T-helper 2 cell treated with Interferon-gamma antibody and Interleukin-4, amounts not matched to agents 5 μg/mL and 100 μg/mL, for 36 hours (primary cell): ENCODE measurements at regions not wholly inside any gene's neighbourhood (a gene's known extent, or its start where the extent isn't known, plus 50 kb on each side); places are given as distances from the start of the nearest gene placed in this dataset.
"Not testable (repeated sequence)": the region's sequence is repeated elsewhere in the genome, so short reads cannot be mapped to it uniquely, and the experiment has no call there.

Source experiments
- DNase-seq: peaks from one replicate; pipeline ENCODE4 v3.0.0; 2021; ENCODE audit warnings: low spot score
- H3K27ac Mint-ChIP-seq: one replicate; pipeline ENCODE4 v1.8.0; 2021; ENCODE audit warnings: mild to moderate bottlenecking, mixed read lengths
- H3K27me3 Mint-ChIP-seq: one replicate; pipeline ENCODE4 v1.8.0; 2021; ENCODE audit warnings: low read depth, mixed read lengths
- H3K36me3 Mint-ChIP-seq: one replicate; pipeline ENCODE4 v1.8.0; 2021; ENCODE audit warnings: low read depth, mixed read lengths
- H3K4me1 Mint-ChIP-seq: one replicate; pipeline ENCODE4 v1.8.0; 2021; ENCODE audit warnings: low read depth, mixed read lengths
- H3K4me3 Mint-ChIP-seq: one replicate; pipeline ENCODE4 v1.8.0; 2022; ENCODE audit warnings: mild to moderate bottlenecking, moderate library complexity, mixed read lengths
- H3K9me3 Mint-ChIP-seq: one replicate; pipeline ENCODE4 v1.8.0; 2021; ENCODE audit warnings: mixed read lengths

DNA sequence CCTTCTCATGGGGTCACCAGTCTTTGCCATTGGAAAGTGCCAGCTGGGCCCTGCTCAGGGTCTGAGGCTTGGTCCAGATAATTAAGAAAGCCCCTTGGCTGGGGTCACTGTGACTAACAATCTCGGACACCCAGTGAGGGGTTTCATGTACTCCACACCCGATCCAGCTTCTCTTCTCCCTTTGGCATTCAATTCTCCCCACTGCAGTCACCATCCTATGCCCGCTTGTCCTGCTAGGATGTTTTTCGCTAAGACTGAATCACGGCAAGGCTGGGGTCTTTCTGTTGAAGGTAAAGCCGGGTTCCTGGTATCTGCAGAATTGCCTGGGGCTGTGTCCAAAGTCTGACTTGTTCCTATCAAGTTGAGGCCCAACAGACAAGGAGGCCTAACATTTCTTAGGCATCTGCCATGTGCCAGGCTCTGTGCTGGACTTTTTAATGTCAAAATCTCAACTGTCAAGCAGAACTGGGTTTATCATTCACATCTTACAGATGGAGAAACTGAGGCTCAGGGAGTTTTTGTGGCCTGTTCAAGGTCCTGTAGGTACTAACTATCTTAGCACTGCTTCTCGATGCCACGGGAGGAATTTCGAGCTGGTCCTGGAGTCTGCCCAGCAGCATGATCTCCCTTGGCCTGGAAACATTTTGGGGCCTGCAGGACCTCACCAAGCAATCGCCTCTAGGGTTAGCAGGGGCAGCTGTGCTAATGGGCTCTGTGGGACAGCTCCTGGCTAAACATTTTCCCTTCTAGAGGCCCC, 142.0 kb upstream of the ALDH1B1 start:
- Mint-ChIP-seq H3K36me3 (no peaks in the 10 kb centered on the region), H3K4me1 (no peaks in the 10 kb centered on the region), H3K27me3 (no peaks in the 10 kb centered on the region), H3K4me3 (no peak overlapping the region), H3K9me3 (no peaks in the 10 kb centered on the region), H3K27ac (no peak overlapping the region)
- DNase-seq = no peak

DNA sequence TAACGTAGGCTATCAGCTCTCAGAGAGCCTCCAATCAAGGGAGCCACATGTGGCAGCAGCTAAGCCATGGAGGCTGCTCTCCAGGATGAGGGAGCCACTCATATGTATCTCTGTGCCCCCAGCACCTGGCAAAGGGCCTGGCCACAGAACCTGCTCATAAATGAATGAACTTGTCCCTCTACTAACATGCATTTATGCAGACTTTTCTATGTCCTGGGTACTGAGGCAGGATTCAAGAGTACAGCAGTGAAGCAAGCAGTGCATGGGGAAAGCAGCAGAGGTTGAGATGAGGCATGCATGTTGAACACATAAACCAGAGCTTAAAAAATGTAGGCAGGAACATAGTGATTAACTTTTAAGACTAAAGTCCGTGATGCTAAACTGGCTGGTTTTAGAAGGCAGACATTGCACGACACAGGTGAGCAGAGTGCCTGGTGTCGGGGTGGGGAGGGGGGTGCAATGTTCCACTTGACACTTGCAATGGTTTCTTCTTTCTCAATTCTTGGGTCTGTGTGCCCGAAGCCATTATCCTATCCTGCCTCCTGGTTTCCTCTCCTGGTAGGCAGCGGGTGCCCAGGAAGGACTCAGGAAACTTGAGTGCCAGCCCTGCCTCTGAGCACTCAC, 142.8 kb upstream of the ALDH1B1 start:
- Mint-ChIP-seq H3K4me1 (no peaks in the 10 kb centered on the region), H3K9me3 (no peaks in the 10 kb centered on the region), H3K27me3 (no peaks in the 10 kb centered on the region), H3K4me3 (no peak overlapping the region), H3K36me3 (no peaks in the 10 kb centered on the region), H3K27ac (no peak overlapping the region)
- no peak for DNase-seq

DNA sequence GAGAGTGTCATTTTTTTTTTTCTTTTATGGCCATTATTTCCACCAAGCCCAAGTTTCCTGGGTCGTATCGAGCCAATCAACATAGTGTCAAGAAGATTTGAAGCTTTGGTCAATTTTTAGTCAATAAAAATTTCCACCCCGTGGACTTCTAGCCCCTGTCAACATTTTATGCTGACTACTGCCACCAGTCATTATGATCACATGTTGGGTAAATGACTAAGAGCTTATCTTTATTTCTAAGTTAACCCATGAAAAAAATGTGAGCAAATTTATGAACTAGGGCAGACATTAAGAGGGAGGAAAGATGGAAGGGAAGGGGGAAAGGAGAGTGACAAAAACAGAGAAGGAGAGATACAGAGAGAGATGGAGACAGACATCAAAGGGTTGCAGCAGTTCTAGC, 143.5 kb upstream of the ALDH1B1 start:
- Mint-ChIP-seq H3K36me3 (no peaks in the 10 kb centered on the region), H3K4me1 (no peaks in the 10 kb centered on the region), H3K9me3 (no peaks in the 10 kb centered on the region), H3K4me3 (no peak overlapping the region), H3K27me3 (no peaks in the 10 kb centered on the region), H3K27ac (no peak overlapping the region)
- no peak for DNase-seq

DNA sequence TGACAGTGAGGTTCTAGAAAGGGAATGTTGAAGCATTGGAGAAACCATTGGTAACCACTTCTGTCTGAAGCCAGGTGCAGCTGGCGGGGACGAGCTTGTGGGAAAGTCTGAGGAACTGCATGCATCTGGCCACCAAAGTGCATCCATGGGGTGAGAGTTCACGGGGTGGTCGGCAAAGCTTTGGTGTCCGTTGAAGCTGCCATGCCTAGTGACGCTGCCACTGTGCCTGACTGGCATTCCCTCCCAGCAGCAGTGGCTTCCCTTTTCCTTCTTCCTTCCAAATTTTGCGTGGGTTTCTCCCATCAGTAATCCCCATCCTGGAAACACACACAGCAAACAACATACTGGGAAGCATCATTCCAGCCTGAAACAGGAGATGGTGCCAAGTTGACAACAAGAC, 145.7 kb upstream of the ALDH1B1 start:
- no peak for DNase-seq
- H3K36me3 Mint-ChIP-seq = no peaks in the 10 kb centered on the region
- no peaks in the 10 kb centered on the region for H3K27me3 Mint-ChIP-seq
- no peak overlapping the region for H3K4me3 Mint-ChIP-seq
- no peak overlapping the region for H3K27ac Mint-ChIP-seq
- H3K4me1 Mint-ChIP-seq = no peaks in the 10 kb centered on the region
- H3K9me3 Mint-ChIP-seq = no peaks in the 10 kb centered on the region

DNA sequence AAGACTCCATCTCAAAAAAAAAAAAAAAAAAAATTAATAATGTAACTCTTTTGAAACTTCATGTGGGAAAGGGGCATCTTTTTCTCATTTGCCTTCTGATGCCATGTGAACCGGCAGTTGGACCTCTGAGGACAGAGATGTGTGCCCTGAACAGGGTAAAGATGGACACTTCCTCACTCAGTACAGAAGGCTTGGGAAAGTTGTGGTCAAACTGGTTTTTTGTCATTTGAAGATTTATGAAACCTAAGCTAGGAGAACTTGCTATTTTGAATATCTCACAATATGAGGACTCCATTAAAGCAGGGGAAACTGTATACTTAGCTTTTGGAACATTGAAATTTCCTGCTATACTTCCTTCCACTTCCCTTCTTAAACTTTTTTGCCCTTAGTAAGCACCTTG, 147.5 kb upstream of the ALDH1B1 start:
- H3K4me1 Mint-ChIP-seq = no peaks in the 10 kb centered on the region
- no peak overlapping the region for H3K4me3 Mint-ChIP-seq
- H3K27ac Mint-ChIP-seq = no peak overlapping the region
- no peaks in the 10 kb centered on the region for H3K9me3 Mint-ChIP-seq
- no peaks in the 10 kb centered on the region for H3K36me3 Mint-ChIP-seq
- no peak for DNase-seq
- H3K27me3 Mint-ChIP-seq = no peaks in the 10 kb centered on the region

DNA sequence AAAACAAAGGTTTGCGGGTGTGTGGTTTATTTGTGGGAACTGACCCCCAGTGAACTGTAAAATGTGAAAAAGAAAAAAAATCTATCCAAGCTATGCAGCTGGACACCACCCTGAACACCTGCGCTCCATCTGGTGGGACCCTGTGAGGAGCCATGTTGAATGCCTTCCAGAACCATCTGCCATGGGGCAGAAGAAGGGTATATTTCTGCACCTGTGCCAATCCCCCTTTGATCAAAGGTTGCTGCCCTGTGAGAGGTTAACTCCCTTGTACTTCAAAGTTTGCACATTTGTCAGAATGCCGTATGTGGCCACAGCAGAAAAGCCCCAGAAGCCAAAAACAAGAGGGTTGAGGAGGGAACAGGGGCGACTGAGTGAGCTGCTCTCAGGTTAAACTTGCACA, 148.5 kb upstream of the ALDH1B1 start:
- Mint-ChIP-seq H3K36me3 (no peaks in the 10 kb centered on the region), H3K27me3 (peaks cover 1% of the 10 kb centered on the region), H3K9me3 (no peaks in the 10 kb centered on the region), H3K4me3 (no peak overlapping the region), H3K4me1 (no peaks in the 10 kb centered on the region), H3K27ac (no peak overlapping the region)
- no peak for DNase-seq

DNA sequence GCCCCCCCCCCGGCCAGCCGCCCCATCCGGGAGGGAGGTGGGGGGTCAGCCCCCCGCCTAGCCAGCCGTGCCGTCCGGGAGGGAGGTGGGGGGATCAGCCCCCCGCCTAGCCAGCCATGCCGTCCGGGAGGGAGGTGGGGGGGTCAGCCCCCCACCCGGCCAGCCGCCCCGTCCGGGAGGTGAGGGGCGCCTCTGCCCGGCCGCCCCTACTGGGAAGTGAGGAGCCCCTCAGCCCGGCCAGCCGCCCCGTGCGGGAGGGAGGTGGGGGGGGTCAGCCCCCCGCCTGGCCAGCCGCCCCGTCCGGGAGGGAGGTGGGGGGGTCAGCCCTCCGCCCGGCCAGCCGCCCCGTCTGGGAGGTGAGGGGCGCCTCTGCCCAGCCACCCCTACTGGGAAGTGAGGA, 150.4 kb upstream of the ALDH1B1 start:
- not testable (repeated sequence) for H3K4me3 Mint-ChIP-seq, H3K27ac Mint-ChIP-seq, H3K4me1 Mint-ChIP-seq, DNase-seq, H3K9me3 Mint-ChIP-seq, H3K27me3 Mint-ChIP-seq, H3K36me3 Mint-ChIP-seq

DNA sequence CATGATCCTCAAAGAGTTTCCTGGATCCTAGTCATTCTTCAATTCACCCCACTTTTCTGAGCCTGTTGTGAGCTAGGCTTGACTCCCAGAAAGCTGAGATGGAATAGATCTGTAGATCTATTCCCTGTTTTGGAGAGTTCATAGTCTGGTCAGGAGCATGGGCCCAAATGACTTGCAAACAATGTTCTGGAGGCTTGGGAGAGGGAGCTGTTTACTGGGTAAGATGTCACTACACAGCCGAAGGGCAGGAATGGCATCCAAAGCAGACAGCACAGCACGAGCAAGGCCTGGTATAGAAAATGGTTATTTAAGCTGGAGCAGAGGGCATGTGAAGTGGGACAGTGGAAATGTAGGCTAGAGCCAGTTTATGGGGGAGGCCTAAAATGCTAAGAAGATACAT, 152.5 kb upstream of the ALDH1B1 start:
- H3K9me3 Mint-ChIP-seq = no peaks in the 10 kb centered on the region
- no peak overlapping the region for H3K4me3 Mint-ChIP-seq
- no peak overlapping the region for H3K27ac Mint-ChIP-seq
- no peaks in the 10 kb centered on the region for H3K4me1 Mint-ChIP-seq
- H3K36me3 Mint-ChIP-seq = no peaks in the 10 kb centered on the region
- H3K27me3 Mint-ChIP-seq = peaks cover 7% of the 10 kb centered on the region
- DNase-seq = no peak

DNA sequence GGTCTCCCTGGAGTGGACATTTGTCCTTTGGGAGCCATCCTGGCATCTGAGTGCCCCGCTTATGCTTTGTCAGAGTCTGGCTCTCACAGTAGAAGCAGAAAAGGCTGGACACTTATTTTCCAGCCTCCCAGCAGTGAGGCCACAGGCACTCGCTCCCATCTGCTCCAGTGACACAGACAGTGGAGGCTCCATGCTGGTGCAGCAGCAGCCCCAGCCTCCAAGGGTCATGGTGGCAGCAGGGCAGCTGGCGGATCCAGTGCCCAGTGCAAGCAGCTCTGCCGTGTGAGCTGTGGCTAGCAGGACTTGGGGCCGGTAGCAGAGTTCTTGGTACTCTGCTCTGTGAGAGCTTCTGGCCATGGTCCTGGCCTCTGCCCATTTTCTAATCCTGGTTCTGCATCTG, 157.3 kb upstream of the ALDH1B1 start:
- no peak overlapping the region for H3K27ac Mint-ChIP-seq
- H3K36me3 Mint-ChIP-seq = no peaks in the 10 kb centered on the region
- peaks cover 19% of the 10 kb centered on the region for H3K27me3 Mint-ChIP-seq
- DNase-seq = no peak
- H3K4me3 Mint-ChIP-seq = no peak overlapping the region
- no peaks in the 10 kb centered on the region for H3K4me1 Mint-ChIP-seq
- no peaks in the 10 kb centered on the region for H3K9me3 Mint-ChIP-seq

DNA sequence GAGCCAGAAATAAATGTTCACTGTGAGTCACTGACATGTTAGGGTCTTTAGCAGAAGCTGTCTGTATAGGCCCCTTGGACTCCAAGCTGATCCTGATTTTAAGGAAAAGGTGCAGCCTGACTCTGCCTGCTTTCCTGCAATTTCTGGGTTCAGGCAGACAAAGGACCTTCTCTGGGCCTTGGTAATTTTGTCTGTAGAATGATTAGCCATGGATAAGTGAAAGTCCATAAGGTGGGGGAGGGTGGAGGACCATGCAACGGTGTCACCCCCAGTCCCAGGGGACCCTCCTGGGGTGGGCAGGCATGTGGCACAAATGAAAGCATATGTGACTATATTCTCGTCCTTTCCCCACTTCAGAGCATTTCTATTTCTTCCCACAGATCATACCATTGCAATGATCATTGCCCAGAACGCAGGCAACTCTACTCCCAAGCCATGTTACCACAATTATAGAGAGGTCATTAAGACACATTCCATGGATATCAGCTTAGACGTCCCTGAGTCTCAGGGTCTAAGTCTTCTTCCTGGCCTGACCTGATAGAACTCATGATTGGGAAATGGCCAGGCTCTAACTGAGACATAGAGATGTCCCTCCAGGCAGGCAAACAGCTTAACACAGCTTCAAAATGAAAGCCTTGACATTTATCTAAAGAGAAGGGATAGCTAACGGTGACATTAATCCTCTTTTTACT, 157.9 kb upstream of the ALDH1B1 start:
- peaks cover 21% of the 10 kb centered on the region for H3K27me3 Mint-ChIP-seq
- H3K36me3 Mint-ChIP-seq = no peaks in the 10 kb centered on the region
- H3K27ac Mint-ChIP-seq = no peak overlapping the region
- no peaks in the 10 kb centered on the region for H3K9me3 Mint-ChIP-seq
- no peaks in the 10 kb centered on the region for H3K4me1 Mint-ChIP-seq
- DNase-seq = no peak
- H3K4me3 Mint-ChIP-seq = no peak overlapping the region

DNA sequence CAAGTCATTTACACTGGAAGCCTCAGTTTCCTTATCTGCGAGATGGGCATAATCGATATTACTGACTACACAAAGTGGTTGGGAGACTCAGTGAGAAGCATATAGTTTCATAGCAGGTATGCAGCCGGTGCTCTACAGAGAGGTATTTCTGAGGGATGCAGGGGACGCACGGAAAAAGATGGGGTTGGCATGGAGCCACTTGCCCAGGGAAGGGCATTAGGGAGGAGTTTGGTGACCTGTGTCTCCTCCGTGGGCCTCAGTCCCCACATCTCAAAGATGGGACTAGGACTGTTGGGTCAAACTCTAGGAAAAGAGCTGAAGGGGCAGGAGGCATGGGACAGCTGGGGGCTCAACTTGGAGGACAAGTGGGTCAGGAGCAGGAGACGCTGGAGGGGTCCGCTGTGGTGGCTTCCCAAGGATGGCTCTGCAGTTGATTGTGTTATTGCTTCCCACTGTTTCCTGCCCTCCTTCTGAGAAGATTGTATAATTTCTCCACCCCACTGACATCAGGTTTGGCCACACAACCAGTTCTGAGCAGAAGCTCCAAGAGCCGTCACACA, 158.6 kb upstream of the ALDH1B1 start:
- Mint-ChIP-seq H3K36me3 (no peaks in the 10 kb centered on the region), H3K9me3 (no peaks in the 10 kb centered on the region), H3K4me1 (no peaks in the 10 kb centered on the region), H3K27me3 (peaks cover 20% of the 10 kb centered on the region), H3K4me3 (no peak overlapping the region), H3K27ac (no peak overlapping the region)
- no peak for DNase-seq

DNA sequence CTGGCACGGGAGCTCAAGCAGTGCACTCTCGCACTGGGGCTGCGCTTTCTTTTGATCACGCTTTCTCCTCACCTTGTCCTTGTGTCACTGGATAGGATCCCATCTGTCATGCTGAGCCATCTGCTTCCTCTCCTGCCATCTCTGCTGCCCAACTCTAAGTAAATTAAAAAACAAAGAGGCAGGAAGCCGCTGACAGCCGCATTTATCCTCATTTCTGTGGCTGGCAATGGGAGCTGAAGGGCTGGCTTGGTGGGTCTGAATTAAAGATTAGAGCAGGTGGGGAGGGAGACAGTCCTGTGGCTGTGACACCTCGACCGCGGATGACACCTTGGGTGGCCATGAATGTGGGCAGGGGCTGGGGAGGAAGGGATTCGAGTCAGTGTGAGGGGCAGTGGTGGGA, 159.2 kb upstream of the ALDH1B1 start:
- H3K9me3 Mint-ChIP-seq = no peaks in the 10 kb centered on the region
- H3K4me3 Mint-ChIP-seq = no peak overlapping the region
- no peaks in the 10 kb centered on the region for H3K4me1 Mint-ChIP-seq
- no peak overlapping the region for H3K27ac Mint-ChIP-seq
- H3K27me3 Mint-ChIP-seq = peaks cover 19% of the 10 kb centered on the region
- H3K36me3 Mint-ChIP-seq = no peaks in the 10 kb centered on the region
- DNase-seq = no peak

DNA sequence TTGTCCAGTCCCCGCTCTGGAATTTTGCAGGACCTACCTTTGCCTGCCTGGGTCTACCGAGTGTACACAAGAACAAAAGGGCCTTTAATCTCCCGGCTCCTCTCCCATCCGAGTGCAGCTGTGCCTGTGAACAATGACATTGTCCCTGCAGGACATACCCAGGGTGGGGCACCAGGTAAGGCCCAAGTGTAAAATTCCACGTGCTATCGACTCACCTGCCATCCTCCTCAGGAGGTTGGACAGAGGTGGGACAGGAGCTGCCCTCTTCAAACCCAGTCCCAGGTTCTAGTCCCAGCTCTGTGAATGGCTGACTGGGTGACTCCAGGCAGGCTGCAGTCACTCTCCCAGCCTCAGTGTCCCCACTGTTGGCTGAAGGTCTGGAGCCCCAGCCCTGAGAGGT, 159.6 kb upstream of the ALDH1B1 start:
- no peak overlapping the region for H3K4me3 Mint-ChIP-seq
- no peak for DNase-seq
- H3K36me3 Mint-ChIP-seq = no peaks in the 10 kb centered on the region
- H3K27me3 Mint-ChIP-seq = peaks cover 23% of the 10 kb centered on the region
- H3K4me1 Mint-ChIP-seq = peaks cover under 1% of the 10 kb centered on the region
- H3K27ac Mint-ChIP-seq = no peak overlapping the region
- H3K9me3 Mint-ChIP-seq = no peaks in the 10 kb centered on the region

DNA sequence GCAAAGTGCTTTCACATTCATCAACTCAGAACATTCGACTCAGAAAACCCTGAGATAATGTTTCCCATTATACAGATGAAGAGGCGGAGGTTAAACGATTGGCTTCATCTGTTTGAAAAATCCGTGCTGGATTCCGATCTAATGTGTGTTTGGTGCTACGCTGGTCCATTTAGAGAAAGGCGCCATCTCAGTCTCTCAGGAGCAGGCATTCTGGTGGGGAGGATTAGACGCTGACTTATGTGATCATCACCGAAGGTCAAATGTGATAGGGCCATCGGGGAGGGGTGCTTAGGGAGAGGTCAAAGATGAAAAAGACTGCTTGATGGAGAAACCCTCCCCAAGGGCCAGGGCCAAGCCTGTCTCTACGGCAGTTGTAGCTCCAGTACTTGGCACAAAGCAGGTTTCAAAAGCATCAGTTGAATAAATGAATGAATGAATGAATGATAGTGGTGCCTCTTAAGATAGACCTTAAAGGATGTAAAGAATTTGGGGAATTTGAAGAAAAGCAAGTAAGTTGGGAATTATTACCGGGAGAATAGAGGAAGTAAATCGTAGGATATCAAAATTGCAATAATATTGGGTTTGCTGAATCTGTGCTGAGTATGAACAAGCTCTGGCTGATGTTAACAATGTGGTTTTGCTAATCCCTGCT, 160.6 kb upstream of the SHB start:
- Mint-ChIP-seq H3K9me3 (no peaks in the 10 kb centered on the region), H3K4me3 (no peak overlapping the region), H3K27me3 (peaks cover 19% of the 10 kb centered on the region), H3K36me3 (no peaks in the 10 kb centered on the region), H3K4me1 (peaks cover 13% of the 10 kb centered on the region), H3K27ac (no peak overlapping the region)
- no peak for DNase-seq
